Cardiac muscle cell (in vitro differentiated cells and primary cell): ENCODE measurements at regions not wholly inside any gene's neighbourhood (a gene's known extent, or its start where the extent isn't known, plus 50 kb on each side); places are given as distances from the start of the nearest gene placed in this dataset.
"Not testable (repeated sequence)": the region's sequence is repeated elsewhere in the genome, so short reads cannot be mapped to it uniquely, and the experiment has no call there.

Experiments used
- DNase-seq, 2 donors: peaks; one replicate each; pipeline versions ENCODE4 v3.0.0 to v3.0.0-alpha.2; 2010 to 2017; ENCODE audit warnings: low read depth in 1 of 2, low spot score in 1 of 2
- H3K27ac ChIP-seq: fragments of 200-600 bp; sonication (generic); 2 replicates; pipeline ENCODE4 v1.5.1; 2016
- H3K27me3 ChIP-seq: fragments of 200-600 bp; sonication (generic); 2 replicates; pipeline ENCODE4 v1.6.0; 2016; ENCODE audit warnings: control low read depth
- H3K36me3 ChIP-seq: fragments of 200-600 bp; sonication (generic); 2 replicates; pipeline ENCODE4 v1.5.1; 2016; ENCODE audit warnings: control low read depth
- H3K4me1 ChIP-seq: fragments of 200-600 bp; sonication (generic); 2 replicates; pipeline ENCODE4 v1.8.1; 2017; ENCODE audit warnings: low read depth, mild to moderate bottlenecking, mixed run types
- H3K4me3 ChIP-seq: fragments of 200-600 bp; sonication (generic); 2 replicates; pipeline ENCODE4 v1.5.1; 2016; ENCODE audit warnings: mild to moderate bottlenecking
- H3K9me3 ChIP-seq: fragments of 200-600 bp; sonication (generic); 2 replicates; pipeline ENCODE4 v1.5.1; 2017; ENCODE audit warnings: low read depth, mild to moderate bottlenecking, control low read depth
- TF ChIP-seq, protein P1 (sequence below): IDR thresholded peaks from 2 replicates; pipeline ENCODE4 v1.5.1; 2012; ENCODE audit warnings: low read depth, mild to moderate bottlenecking, low read length

DNA sequence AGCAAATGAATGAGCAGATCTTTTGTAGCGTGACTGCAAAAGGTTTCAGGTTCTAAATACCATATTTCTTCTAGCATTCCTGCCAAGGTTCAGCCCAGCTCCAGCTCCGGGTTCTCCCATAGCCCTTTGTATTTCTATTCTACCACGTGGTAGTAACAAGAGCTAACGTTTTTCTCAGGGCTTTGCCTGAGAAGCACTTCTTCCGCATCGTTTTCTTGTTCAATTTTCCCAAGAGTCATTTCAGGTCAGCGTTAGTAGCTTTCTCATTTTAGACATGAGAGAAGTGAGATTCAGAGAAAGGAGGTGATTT is 120.1 kb upstream of the MYCN start:
- TF ChIP-seq, protein P1, sequence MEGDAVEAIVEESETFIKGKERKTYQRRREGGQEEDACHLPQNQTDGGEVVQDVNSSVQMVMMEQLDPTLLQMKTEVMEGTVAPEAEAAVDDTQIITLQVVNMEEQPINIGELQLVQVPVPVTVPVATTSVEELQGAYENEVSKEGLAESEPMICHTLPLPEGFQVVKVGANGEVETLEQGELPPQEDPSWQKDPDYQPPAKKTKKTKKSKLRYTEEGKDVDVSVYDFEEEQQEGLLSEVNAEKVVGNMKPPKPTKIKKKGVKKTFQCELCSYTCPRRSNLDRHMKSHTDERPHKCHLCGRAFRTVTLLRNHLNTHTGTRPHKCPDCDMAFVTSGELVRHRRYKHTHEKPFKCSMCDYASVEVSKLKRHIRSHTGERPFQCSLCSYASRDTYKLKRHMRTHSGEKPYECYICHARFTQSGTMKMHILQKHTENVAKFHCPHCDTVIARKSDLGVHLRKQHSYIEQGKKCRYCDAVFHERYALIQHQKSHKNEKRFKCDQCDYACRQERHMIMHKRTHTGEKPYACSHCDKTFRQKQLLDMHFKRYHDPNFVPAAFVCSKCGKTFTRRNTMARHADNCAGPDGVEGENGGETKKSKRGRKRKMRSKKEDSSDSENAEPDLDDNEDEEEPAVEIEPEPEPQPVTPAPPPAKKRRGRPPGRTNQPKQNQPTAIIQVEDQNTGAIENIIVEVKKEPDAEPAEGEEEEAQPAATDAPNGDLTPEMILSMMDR: no peak
- Histone ChIP-seq H3K4me3 (no peak overlapping the region), H3K27ac (no peak overlapping the region), H3K36me3 (no peaks in the 10 kb centered on the region), H3K4me1 (peaks cover 11% of the 10 kb centered on the region), H3K9me3 (no peaks in the 10 kb centered on the region), H3K27me3 (no peaks in the 10 kb centered on the region)
- DNase-seq: no peak

DNA sequence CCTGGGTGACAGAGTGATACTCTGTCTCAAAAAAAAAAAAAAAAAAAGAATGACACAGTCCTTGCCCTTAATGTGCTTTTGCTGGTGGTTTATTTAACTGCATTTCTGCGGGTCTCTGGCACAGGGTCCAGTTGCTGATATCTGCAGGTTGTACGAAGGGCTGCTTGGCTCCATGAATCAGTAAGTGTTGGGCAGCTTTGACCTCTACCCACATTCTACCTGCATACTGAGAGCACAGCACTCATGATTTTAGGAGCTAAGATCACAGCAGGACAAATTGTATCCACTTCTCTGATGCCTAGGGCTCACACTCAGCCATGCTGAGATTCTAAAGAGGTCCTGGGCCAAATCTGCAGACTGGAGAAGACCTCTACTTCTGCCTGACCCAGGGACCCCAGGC is 119.4 kb upstream of the MYCN start:
- no peaks in the 10 kb centered on the region for H3K27me3 ChIP-seq
- TF ChIP-seq, protein P1: no peak
- no peak overlapping the region for H3K4me3 ChIP-seq
- H3K9me3 ChIP-seq: no peaks in the 10 kb centered on the region
- H3K36me3 ChIP-seq: no peaks in the 10 kb centered on the region
- DNase-seq: no peak
- no peak overlapping the region for H3K27ac ChIP-seq
- peaks cover 15% of the 10 kb centered on the region for H3K4me1 ChIP-seq

DNA sequence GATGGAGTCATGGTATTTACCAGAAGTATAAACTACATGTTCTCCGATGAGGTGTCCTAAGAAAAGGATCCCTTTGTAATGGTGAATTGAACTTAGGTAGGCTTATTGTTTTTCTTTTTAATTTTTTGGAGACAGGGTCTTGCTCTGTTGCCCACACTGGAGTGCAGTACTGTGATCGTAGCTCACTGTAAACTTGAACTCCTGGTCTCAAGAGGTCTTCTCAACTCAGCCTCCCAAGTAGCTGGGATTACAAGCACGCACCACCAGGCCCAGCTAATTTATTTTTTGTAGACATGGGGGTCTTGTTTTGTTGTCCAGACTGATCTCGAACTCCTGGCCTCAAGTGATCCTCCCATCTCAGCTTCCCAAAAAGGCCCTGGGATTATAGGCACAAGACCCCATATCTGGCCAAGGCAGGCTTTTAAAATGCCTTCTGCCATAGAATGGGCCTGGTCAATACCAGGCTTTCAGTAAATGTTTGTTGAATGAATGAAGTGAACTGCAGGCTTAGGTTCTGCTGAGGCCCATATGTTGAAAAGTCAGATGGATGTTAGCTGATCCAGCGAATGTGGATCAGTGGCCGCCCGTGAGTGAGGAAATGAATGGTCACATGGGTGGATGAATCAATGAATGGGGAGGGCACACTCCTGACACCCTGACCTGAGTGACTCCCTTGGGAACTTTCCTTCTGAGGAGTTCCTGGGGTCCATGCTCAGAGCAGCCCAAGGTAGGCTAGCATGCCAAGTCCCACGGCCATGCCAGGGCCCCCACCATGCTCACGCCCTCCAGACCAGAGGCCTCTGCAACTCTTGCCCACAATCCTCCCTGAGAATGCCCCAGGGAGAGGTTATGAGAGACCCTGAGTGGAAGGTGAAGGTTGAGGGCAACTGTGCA is 118.0 kb upstream of the MYCN start:
- Histone ChIP-seq H3K27me3 (no peaks in the 10 kb centered on the region), H3K9me3 (no peaks in the 10 kb centered on the region), H3K4me3 (no peak overlapping the region), H3K4me1 (peaks cover 15% of the 10 kb centered on the region), H3K36me3 (no peaks in the 10 kb centered on the region), H3K27ac (no peak overlapping the region)
- TF ChIP-seq, protein P1: no peak
- DNase-seq: no peak

DNA sequence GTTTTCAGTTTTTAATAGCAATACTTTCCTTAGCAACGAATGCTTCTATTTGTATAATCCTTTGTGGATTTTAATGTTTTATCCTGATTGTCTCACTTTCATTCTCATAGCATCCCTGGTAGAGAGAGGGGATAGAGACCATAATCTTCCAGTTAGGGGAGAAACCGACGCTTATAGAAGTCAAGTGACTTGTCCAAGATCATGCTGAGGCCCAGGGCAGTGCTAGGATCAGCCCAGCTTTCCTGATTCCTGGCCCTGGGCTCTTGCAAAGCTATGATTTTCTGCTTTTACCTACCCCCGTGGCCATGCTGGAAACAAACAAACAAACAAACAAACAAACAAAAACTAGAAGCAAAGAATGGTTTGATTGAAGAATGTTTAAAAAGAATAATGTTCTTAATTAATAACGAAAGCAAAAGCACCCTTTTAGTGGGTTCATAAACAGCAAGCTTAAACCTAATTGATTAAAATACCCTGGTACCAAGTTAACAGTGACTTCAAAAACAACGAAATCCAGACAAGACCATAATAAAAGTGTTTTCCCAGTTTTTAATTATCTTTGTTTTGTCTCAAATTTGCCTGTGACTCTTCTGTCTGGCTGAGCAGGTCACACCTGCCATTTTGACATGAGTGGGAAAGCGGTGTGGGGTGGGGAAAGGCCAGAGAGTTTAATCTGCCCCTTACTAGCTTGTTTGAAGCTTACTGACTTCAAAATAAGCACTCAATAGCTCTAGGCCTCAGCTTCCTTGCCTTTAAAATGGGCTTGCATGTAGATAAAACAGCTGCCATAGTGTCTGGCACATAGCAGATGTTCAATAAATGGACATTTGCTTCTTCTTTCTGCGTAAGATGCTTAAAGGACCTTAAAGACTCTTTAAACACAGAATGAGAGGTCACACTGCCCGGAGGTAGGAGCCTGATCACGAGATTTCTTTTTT is 116.6 kb upstream of the MYCN start:
- no peak overlapping the region for H3K4me3 ChIP-seq
- peaks cover 15% of the 10 kb centered on the region for H3K4me1 ChIP-seq
- H3K27me3 ChIP-seq: no peaks in the 10 kb centered on the region
- TF ChIP-seq, protein P1: no peak
- no peaks in the 10 kb centered on the region for H3K9me3 ChIP-seq
- H3K36me3 ChIP-seq: no peaks in the 10 kb centered on the region
- DNase-seq: no peak
- no peak overlapping the region for H3K27ac ChIP-seq

- H3K36me3 ChIP-seq, H3K4me3 ChIP-seq, DNase-seq, H3K27me3 ChIP-seq, H3K27ac ChIP-seq, H3K9me3 ChIP-seq: not testable (repeated sequence)
- peaks cover 11% of the 10 kb centered on the region for H3K4me1 ChIP-seq
These were observed 115.9 kb upstream of the MYCN start for GRCh38 chr2:15824467-15824866.
